Neural cell (in vitro differentiated cells): ENCODE measurements at regions not wholly inside any gene's neighbourhood (a gene's known extent, or its start where the extent isn't known, plus 50 kb on each side); places are given as distances from the start of the nearest gene placed in this dataset.

Experiments used
- CTCF ChIP-seq: fragments of 450-650 bp; IDR thresholded peaks from 2 replicates; pipeline ENCODE4 v1.5.1; 2014; ENCODE audit warnings: antibody characterized with exemption, mild to moderate bottlenecking, moderate library complexity; ENCODE audit not compliant: poor library complexity, severe bottlenecking
- EP300 ChIP-seq: fragments of 450-650 bp; conservative IDR thresholded peaks from 2 replicates; pipeline ENCODE4 v1.6.1; 2014; ENCODE audit warnings: antibody characterized with exemption, mild to moderate bottlenecking, moderate library complexity; ENCODE audit not compliant: poor library complexity, severe bottlenecking
- EZH2 ChIP-seq: fragments of 200-600, 300-800 bp; shearing (Covaris generic), sonication (generic); IDR thresholded peaks from 2 replicates; pipeline ENCODE4 v1.6.1; 2014; ENCODE audit warnings: antibody characterized with exemption, low read length, borderline replicate concordance, mild to moderate bottlenecking; ENCODE audit not compliant: insufficient read depth, poor library complexity, severe bottlenecking
- MXI1 ChIP-seq: fragments of 450-650 bp; conservative IDR thresholded peaks from 2 replicates; pipeline ENCODE4 v1.6.1; 2014; ENCODE audit warnings: antibody characterized with exemption, mild to moderate bottlenecking; ENCODE audit not compliant: poor library complexity, severe bottlenecking
- POLR2AphosphoS5 ChIP-seq: IDR thresholded peaks from 2 replicates; pipeline ENCODE4 v1.6.1; 2012
- TAF1 ChIP-seq: IDR thresholded peaks from 2 replicates; pipeline ENCODE4 v1.6.1; 2012; ENCODE audit warnings: low read depth

- TF ChIP-seq CTCF (no peak), POLR2AphosphoS5 (no peak), MXI1 (no peak), EZH2 (no peak), EP300 (no peak), TAF1 (no peak)
Observed at GRCh38 chr14:52153939-52154338, 85.1 kb upstream of the NID2 start.
